Upper lobe of left lung (tissue), 4 donors: ENCODE measurements at regions not wholly inside any gene's neighbourhood (a gene's known extent, or its start where the extent isn't known, plus 50 kb on each side); places are given as distances from the start of the nearest gene placed in this dataset.

Experiments used
- CTCF ChIP-seq, 6 experiments: fragments of 450-650 bp in 4 of 6; fragments of 200-600 bp in 2 of 6; sonication (generic) in 2 of 6; IDR thresholded peaks; one replicate each; pipeline ENCODE4 v1.5.1; 2016 to 2019; ENCODE audit warnings: antibody characterized with exemption in 6 of 6
- POLR2AphosphoS5 ChIP-seq, 2 donors: sonication (generic); formaldehyde crosslinking; IDR thresholded peaks; one replicate each; pipeline ENCODE4 v1.5.1; 2017; ENCODE audit warnings: antibody characterized with exemption in 2 of 2

GRCh38 chr18:73733806-73734314, 413.8 kb downstream of the FBXO15 start:
- no peak for TF ChIP-seq POLR2AphosphoS5 (IDR thresholded peaks at IDR 0.05)
- no peak for TF ChIP-seq CTCF (IDR thresholded peaks at IDR 0.05)
